C4-2B (cell line): ENCODE measurements at regions not wholly inside any gene's neighbourhood (a gene's known extent, or its start where the extent isn't known, plus 50 kb on each side); places are given as distances from the start of the nearest gene placed in this dataset.

Experiments
- ZFX ChIP-seq: fragments of 450-650 bp; IDR thresholded peaks from 2 replicates; pipeline ENCODE4 v1.6.1; 2017
- TF ChIP-seq, protein P1 (sequence below): fragments of 450-650 bp; conservative IDR thresholded peaks from 2 replicates; pipeline ENCODE4 v1.5.1; 2017; ENCODE audit warnings: mild to moderate bottlenecking

DNA sequence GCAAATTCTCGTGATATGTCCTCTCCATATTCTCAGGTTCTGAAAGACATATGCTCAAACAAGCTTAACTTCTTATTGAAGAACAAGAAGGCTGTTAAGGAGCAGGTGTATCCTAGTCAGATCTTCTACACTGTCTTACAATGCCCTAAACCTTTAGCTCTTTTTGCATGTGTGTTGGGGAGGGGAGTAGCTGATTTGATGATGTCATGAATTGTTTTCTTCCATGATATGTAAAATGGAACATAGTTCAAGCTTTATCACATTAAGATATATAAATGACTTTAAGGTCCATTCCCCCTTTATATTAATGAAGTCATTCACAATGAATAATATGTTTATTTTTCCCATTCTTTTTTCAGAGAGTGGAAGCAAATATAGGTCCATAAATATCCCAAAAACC is 332.5 kb upstream of the FAM241A start:
- TF ChIP-seq, protein P1, sequence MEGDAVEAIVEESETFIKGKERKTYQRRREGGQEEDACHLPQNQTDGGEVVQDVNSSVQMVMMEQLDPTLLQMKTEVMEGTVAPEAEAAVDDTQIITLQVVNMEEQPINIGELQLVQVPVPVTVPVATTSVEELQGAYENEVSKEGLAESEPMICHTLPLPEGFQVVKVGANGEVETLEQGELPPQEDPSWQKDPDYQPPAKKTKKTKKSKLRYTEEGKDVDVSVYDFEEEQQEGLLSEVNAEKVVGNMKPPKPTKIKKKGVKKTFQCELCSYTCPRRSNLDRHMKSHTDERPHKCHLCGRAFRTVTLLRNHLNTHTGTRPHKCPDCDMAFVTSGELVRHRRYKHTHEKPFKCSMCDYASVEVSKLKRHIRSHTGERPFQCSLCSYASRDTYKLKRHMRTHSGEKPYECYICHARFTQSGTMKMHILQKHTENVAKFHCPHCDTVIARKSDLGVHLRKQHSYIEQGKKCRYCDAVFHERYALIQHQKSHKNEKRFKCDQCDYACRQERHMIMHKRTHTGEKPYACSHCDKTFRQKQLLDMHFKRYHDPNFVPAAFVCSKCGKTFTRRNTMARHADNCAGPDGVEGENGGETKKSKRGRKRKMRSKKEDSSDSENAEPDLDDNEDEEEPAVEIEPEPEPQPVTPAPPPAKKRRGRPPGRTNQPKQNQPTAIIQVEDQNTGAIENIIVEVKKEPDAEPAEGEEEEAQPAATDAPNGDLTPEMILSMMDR: no peak
- no peak for TF ChIP-seq ZFX
